SK-N-SH (cell line): ENCODE measurements at regions not wholly inside any gene's neighbourhood (a gene's known extent, or its start where the extent isn't known, plus 50 kb on each side); places are given as distances from the start of the nearest gene placed in this dataset.

Experiments used
- CTCF ChIA-PET: fragments of 300-600, 350-600 bp; formaldehyde crosslinking; extraction: SDS; loops from one replicate; lab custom pipeline; 2021; lab: Yijun Ruan, JAX
- POLR2A ChIA-PET: fragments of 350-600 bp; sonication (Branson Sonifier 250); formaldehyde crosslinking; extraction: SDS; loops from one replicate; lab custom pipeline; 2020; ENCODE audit warnings: antibody characterized with exemption, inconsistent platforms; lab: Yijun Ruan, JAX
- DNase-seq: peaks from one replicate; pipeline ENCODE4 v3.0.0; 2012
- H2AFZ ChIP-seq: fragments of 200-600 bp; sonication (generic); 2 replicates; pipeline ENCODE4 v1.8.1; 2016; ENCODE audit warnings: antibody characterized with exemption, mild to moderate bottlenecking, low read depth
- H3F3A ChIP-seq: fragments of 200-600 bp; sonication (generic); replicated peaks from 2 replicates; pipeline ENCODE3; 2016; ENCODE audit warnings: antibody characterized with exemption, mild to moderate bottlenecking; ENCODE audit not compliant: insufficient read depth
- H3K27ac ChIP-seq, 2 experiments: fragments of 200-500 bp in 1 of 2; fragments of 200-600 bp in 1 of 2; sonication (Bioruptor generic) in 1 of 2; sonication (generic), shearing (Covaris generic) in 1 of 2; 2 replicates each; pipeline versions ENCODE4 v1.5.1 to v1.6.1; 2014 to 2016; ENCODE audit warnings: low read depth in 2 of 2, inconsistent platforms in 1 of 2, low read length in 1 of 2, mild to moderate bottlenecking in 1 of 2, mixed read lengths in 1 of 2
- H3K27me3 ChIP-seq: fragments of 200-600 bp; sonication (generic), shearing (Covaris generic); 2 replicates; pipeline ENCODE4 v1.6.1; 2016; ENCODE audit warnings: mixed run types; ENCODE audit not compliant: insufficient read depth
- H3K36me3 ChIP-seq, 2 experiments: fragments of 200-500 bp in 1 of 2; fragments of 200-600 bp in 1 of 2; sonication (Bioruptor generic) in 1 of 2; sonication (generic) in 1 of 2; replicated peaks in 1 of 2; 2 replicates each; pipeline versions ENCODE3 to v1.5.1; 2014 to 2016; ENCODE audit warnings: low read length in 1 of 2, mild to moderate bottlenecking in 1 of 2; ENCODE audit not compliant: insufficient read depth in 2 of 2, control insufficient read depth in 1 of 2
- H3K4me1 ChIP-seq, 2 experiments: fragments of 200-500 bp in 1 of 2; fragments of 200-600 bp in 1 of 2; sonication (Bioruptor generic) in 1 of 2; sonication (generic), shearing (Covaris generic) in 1 of 2; 2 replicates each; pipeline versions ENCODE4 v1.5.1 to v1.6.1; 2014 to 2016; ENCODE audit warnings: low read depth in 1 of 2, low read length in 1 of 2, mixed run types in 1 of 2; ENCODE audit not compliant: insufficient read depth in 2 of 2, control insufficient read depth in 1 of 2
- H3K4me2 ChIP-seq: fragments of 200-600 bp; sonication (generic), shearing (Covaris generic); 2 replicates; pipeline ENCODE4 v1.6.1; 2017; ENCODE audit warnings: mixed run types
- H3K4me3 ChIP-seq, 2 experiments: fragments of 200-500 bp in 1 of 2; fragments of 200-600 bp in 1 of 2; sonication (Bioruptor generic) in 1 of 2; sonication (generic), shearing (Covaris generic) in 1 of 2; 2 replicates each; pipeline versions ENCODE4 v1.5.1 to v1.8.1; 2014 to 2016; ENCODE audit warnings: low read depth in 2 of 2, inconsistent platforms in 1 of 2, low read length in 1 of 2, mild to moderate bottlenecking in 1 of 2, mixed read lengths in 1 of 2, moderate library complexity in 1 of 2
- H3K79me2 ChIP-seq: fragments of 200-600 bp; sonication (generic); 2 replicates; pipeline ENCODE4 v1.8.1; 2017; ENCODE audit warnings: mild to moderate bottlenecking; ENCODE audit not compliant: insufficient read depth
- H3K9ac ChIP-seq: fragments of 200-600 bp; sonication (generic); 2 replicates; pipeline ENCODE4 v1.6.1; 2017; ENCODE audit warnings: mixed run types
- H3K9me2 ChIP-seq: fragments of 200-600 bp; sonication (generic); 2 replicates; pipeline ENCODE4 v1.6.1; 2017; ENCODE audit warnings: mixed run types
- H3K9me3 ChIP-seq: fragments of 200-600 bp; sonication (generic); 2 replicates; pipeline ENCODE4 v1.6.1; 2017; ENCODE audit warnings: mixed run types, mild to moderate bottlenecking, moderate library complexity
- H4K20me1 ChIP-seq: fragments of 200-600 bp; sonication (generic); 2 replicates; pipeline ENCODE4 v1.6.1; 2017; ENCODE audit warnings: mild to moderate bottlenecking, mixed run types; ENCODE audit not compliant: insufficient read depth
- EZH2phosphoT487 ChIP-seq: fragments of 200-600 bp; sonication (generic); IDR thresholded peaks from 2 replicates; pipeline ENCODE4 v1.6.1; 2017; ENCODE audit warnings: low read depth, mixed run types, mild to moderate bottlenecking, antibody characterized with exemption, moderate library complexity, borderline replicate concordance
- FOXJ3 ChIP-seq: sonication (generic); formaldehyde crosslinking; IDR thresholded peaks from 2 replicates; pipeline ENCODE4 v1.5.1; 2020; ENCODE audit warnings: mild to moderate bottlenecking, missing genetic modification reagents
- GATA2 ChIP-seq: sonication (generic); formaldehyde crosslinking; IDR thresholded peaks from 2 replicates; pipeline ENCODE4 v1.5.0; 2020; ENCODE audit warnings: mild to moderate bottlenecking, missing genetic modification reagents
- JUND ChIP-seq: IDR thresholded peaks from 2 replicates; pipeline ENCODE4 v1.4.0; 2012
- MXI1 ChIP-seq: IDR thresholded peaks from 2 replicates; pipeline ENCODE4 v1.6.1; 2012; ENCODE audit warnings: mild to moderate bottlenecking, low read depth, low read length, improper control_type of control experiment
- NFIC ChIP-seq: IDR thresholded peaks from 2 replicates; pipeline ENCODE4 v1.4.0; 2012; ENCODE audit warnings: borderline replicate concordance
- NRF1 ChIP-seq: IDR thresholded peaks from 2 replicates; pipeline ENCODE4 v1.6.1; 2012; ENCODE audit warnings: low read depth, mild to moderate bottlenecking, low read length
- RXRA ChIP-seq: IDR thresholded peaks from 2 replicates; pipeline ENCODE4 v1.4.0; 2012; ENCODE audit warnings: low read depth, mild to moderate bottlenecking, borderline replicate concordance
- SIN3A ChIP-seq: IDR thresholded peaks from 2 replicates; pipeline ENCODE4 v1.6.1; 2012; ENCODE audit warnings: low read depth, mild to moderate bottlenecking, low read length, moderate library complexity, borderline replicate concordance
- TAF1 ChIP-seq: IDR thresholded peaks from 2 replicates; pipeline ENCODE4 v1.6.1; 2012; ENCODE audit warnings: low read depth, mild to moderate bottlenecking, low read length, moderate library complexity, borderline replicate concordance
- TCF12 ChIP-seq: IDR thresholded peaks from 2 replicates; pipeline ENCODE4 v1.4.0; 2012
- TEAD4 ChIP-seq: IDR thresholded peaks from 2 replicates; pipeline ENCODE4 v1.4.0; 2012; ENCODE audit warnings: mild to moderate bottlenecking, borderline replicate concordance; ENCODE audit not compliant: insufficient read depth
- YY1 ChIP-seq: IDR thresholded peaks from 2 replicates; pipeline ENCODE4 v1.4.0; 2012; ENCODE audit warnings: low read depth, mild to moderate bottlenecking
- WGBS: methylation state at CpG from one replicate; pipeline ENCODE4 v1.1.6; 2017; ENCODE audit warnings: low lambda C conversion rate; 5-methylcytosine and 5-hydroxymethylcytosine counted together
- TF ChIP-seq, protein P1 (sequence below): IDR thresholded peaks from 2 replicates; pipeline ENCODE4; 2012
- TF ChIP-seq, protein P2 (sequence below): IDR thresholded peaks from 2 replicates; pipeline ENCODE4 v1.4.0; 2012; ENCODE audit warnings: low read depth

DNA sequence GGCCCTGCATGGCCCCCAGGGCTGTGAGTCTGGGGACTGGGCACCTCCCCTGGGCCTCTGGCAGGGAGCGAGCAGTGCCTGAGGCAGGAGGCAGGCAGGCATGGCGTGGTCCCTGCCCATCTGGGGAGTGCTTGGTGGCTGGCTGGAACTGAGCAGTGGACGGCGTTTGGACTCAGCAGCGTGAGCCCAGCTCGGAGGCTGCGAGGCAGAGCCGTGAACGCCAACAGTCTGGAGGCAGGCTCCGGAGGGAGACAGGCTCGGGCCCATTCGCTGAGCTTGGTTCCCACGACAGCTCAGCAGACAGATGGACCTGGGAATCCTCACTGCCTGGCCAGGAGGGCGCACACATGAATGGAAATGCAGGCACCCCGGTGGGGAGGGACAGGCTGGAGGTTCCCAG, 160.7 kb upstream of the POU3F1 start:
- H3F3A ChIP-seq, result no peaks in the 10 kb centered on the region
- H3K9me2 ChIP-seq, result no peaks in the 10 kb centered on the region
- no peak overlapping the region for H2AFZ ChIP-seq
- WGBS, result no CpG with 5 or more reads among the region's 15 CpGs
- no peaks in the 10 kb centered on the region for H3K9me3 ChIP-seq
- no peaks in the 10 kb centered on the region; the same call in none of the 2 replicates for H3K27me3 ChIP-seq
- H3K79me2 ChIP-seq, result no peaks in the 10 kb centered on the region
- no peak overlapping the region for H3K27ac ChIP-seq
- no peaks in the 10 kb centered on the region for H4K20me1 ChIP-seq
- CTCF ChIA-PET, result no interaction called here
- H3K4me1 ChIP-seq, result no peaks in the 10 kb centered on the region
- H3K4me2 ChIP-seq, result no peak overlapping the region
- no peak for DNase-seq
- TF ChIP-seq TCF12 (no peak), SIN3A (no peak), EZH2phosphoT487 (no peak), TEAD4 (no peak)
- POLR2A ChIA-PET, result no interaction called here
- no peak overlapping the region for H3K9ac ChIP-seq
- no peaks in the 10 kb centered on the region for H3K36me3 ChIP-seq
- H3K4me3 ChIP-seq, result no peak overlapping the region

DNA sequence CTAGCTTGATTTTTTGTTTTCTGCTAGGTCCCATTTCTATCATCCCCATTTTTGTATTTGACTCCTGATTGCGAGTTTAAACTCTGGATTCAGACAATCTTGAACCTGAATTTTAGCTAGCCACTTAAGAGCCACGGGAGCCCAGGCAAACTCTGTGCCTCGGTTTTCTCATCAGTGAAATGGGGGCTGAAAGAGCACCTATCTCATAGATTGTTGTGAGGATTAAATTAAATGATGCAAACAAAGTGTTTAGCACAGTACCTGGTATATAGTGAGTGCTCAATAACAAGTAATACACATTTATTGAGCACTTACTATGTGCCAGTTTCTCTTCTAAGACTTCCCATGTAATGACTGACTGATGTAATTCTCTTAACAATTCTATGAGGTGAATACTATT, 158.1 kb upstream of the POU3F1 start:
- no peak overlapping the region for H3K4me2 ChIP-seq
- TF ChIP-seq FOXJ3, result no peak
- TF ChIP-seq NFIC, result no peak
- no peak for TF ChIP-seq NRF1
- TF ChIP-seq YY1, result no peak
- no peak for TF ChIP-seq JUND
- TF ChIP-seq RXRA, result no peak
- TF ChIP-seq EZH2phosphoT487, result no peak
- TF ChIP-seq TAF1, result no peak
- no peak for TF ChIP-seq MXI1
- no peak for TF ChIP-seq GATA2 (CRISPR knock-in tag)
- TF ChIP-seq SIN3A, result no peak
- TF ChIP-seq, protein P1, sequence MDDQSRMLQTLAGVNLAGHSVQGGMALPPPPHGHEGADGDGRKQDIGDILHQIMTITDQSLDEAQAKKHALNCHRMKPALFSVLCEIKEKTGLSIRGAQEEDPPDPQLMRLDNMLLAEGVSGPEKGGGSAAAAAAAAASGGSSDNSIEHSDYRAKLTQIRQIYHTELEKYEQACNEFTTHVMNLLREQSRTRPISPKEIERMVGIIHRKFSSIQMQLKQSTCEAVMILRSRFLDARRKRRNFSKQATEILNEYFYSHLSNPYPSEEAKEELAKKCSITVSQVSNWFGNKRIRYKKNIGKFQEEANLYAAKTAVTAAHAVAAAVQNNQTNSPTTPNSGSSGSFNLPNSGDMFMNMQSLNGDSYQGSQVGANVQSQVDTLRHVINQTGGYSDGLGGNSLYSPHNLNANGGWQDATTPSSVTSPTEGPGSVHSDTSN, result no peak
- TF ChIP-seq, protein P2, sequence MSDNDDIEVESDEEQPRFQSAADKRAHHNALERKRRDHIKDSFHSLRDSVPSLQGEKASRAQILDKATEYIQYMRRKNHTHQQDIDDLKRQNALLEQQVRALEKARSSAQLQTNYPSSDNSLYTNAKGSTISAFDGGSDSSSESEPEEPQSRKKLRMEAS, result no peak
- POLR2A ChIA-PET, result no interaction called here
- H3K27ac ChIP-seq, result no peak overlapping the region
- no peaks in the 10 kb centered on the region for H3K9me3 ChIP-seq
- WGBS, result 3% methylated on average over 3 of the region's 3 CpGs
- no peaks in the 10 kb centered on the region for H3K36me3 ChIP-seq
- CTCF ChIA-PET, result no interaction called here
- no peaks in the 10 kb centered on the region for H3K79me2 ChIP-seq
- no peaks in the 10 kb centered on the region for H3F3A ChIP-seq
- H4K20me1 ChIP-seq, result no peaks in the 10 kb centered on the region
- H2AFZ ChIP-seq, result no peak overlapping the region
- no peak overlapping the region for H3K4me3 ChIP-seq
- DNase-seq, result no peak
- H3K27me3 ChIP-seq, result no peaks in the 10 kb centered on the region; the same call in 1 of the 2 replicates
- no peak overlapping the region for H3K9ac ChIP-seq
- no peaks in the 10 kb centered on the region for H3K4me1 ChIP-seq
- H3K9me2 ChIP-seq, result no peaks in the 10 kb centered on the region
